Nephron (organoid): ENCODE measurements at regions not wholly inside any gene's neighbourhood (a gene's known extent, or its start where the extent isn't known, plus 50 kb on each side); places are given as distances from the start of the nearest gene placed in this dataset.

Experiments
- H3K27ac Mint-ChIP-seq, 3 experiments: 2 replicates each; pipeline ENCODE4 v1.8.0; 2020; ENCODE audit warnings: mixed read lengths in 3 of 3, mild to moderate bottlenecking in 2 of 3, moderate library complexity in 1 of 3
- H3K27me3 Mint-ChIP-seq: 2 replicates; pipeline ENCODE4 v1.8.0; 2021; ENCODE audit warnings: low read depth, mild to moderate bottlenecking, moderate library complexity, mixed read lengths
- H3K36me3 Mint-ChIP-seq: 2 replicates; pipeline ENCODE4 v1.8.0; 2020; ENCODE audit warnings: low read depth, mixed read lengths
- H3K4me1 Mint-ChIP-seq: 2 replicates; pipeline ENCODE4 v1.8.0; 2020; ENCODE audit warnings: mixed read lengths
- H3K4me3 Mint-ChIP-seq, 3 experiments: 2 replicates each; pipeline ENCODE4 v1.8.0; 2020; ENCODE audit warnings: mild to moderate bottlenecking in 3 of 3, mixed read lengths in 3 of 3, moderate library complexity in 2 of 3
- H3K9me3 Mint-ChIP-seq: 2 replicates; pipeline ENCODE4 v1.8.0; 2020; ENCODE audit warnings: mixed read lengths
- TF ChIP-seq, protein P1 (sequence below), 3 experiments: fragments of 200-600 bp; sonication (generic); IDR thresholded peaks; one replicate each; pipeline ENCODE4 v1.5.0; 2021; ENCODE audit warnings: antibody characterized with exemption in 3 of 3; ENCODE audit not compliant: unreplicated experiment in 3 of 3

GRCh38 chr5:167263185-167263584 lies 1028.3 kb upstream of the WWC1 start:
- H3K4me1 Mint-ChIP-seq = no peaks in the 10 kb centered on the region
- TF ChIP-seq, protein P1, sequence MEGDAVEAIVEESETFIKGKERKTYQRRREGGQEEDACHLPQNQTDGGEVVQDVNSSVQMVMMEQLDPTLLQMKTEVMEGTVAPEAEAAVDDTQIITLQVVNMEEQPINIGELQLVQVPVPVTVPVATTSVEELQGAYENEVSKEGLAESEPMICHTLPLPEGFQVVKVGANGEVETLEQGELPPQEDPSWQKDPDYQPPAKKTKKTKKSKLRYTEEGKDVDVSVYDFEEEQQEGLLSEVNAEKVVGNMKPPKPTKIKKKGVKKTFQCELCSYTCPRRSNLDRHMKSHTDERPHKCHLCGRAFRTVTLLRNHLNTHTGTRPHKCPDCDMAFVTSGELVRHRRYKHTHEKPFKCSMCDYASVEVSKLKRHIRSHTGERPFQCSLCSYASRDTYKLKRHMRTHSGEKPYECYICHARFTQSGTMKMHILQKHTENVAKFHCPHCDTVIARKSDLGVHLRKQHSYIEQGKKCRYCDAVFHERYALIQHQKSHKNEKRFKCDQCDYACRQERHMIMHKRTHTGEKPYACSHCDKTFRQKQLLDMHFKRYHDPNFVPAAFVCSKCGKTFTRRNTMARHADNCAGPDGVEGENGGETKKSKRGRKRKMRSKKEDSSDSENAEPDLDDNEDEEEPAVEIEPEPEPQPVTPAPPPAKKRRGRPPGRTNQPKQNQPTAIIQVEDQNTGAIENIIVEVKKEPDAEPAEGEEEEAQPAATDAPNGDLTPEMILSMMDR (IDR thresholded peaks at IDR 0.05; ENCODE audit: unreplicated experiment in 3 of 3) = no peak
- no peak overlapping the region for H3K4me3 Mint-ChIP-seq
- no peaks in the 10 kb centered on the region for H3K9me3 Mint-ChIP-seq
- H3K27me3 Mint-ChIP-seq = no peaks in the 10 kb centered on the region
- no peak overlapping the region for H3K27ac Mint-ChIP-seq
- no peaks in the 10 kb centered on the region for H3K36me3 Mint-ChIP-seq

- no peaks in the 10 kb centered on the region for H3K36me3 Mint-ChIP-seq
- H3K27me3 Mint-ChIP-seq = no peaks in the 10 kb centered on the region
- no peak overlapping the region for H3K27ac Mint-ChIP-seq
- H3K4me3 Mint-ChIP-seq = no peak overlapping the region
- TF ChIP-seq, protein P1 (IDR thresholded peaks at IDR 0.05; ENCODE audit: unreplicated experiment in 3 of 3) = no peak
- no peaks in the 10 kb centered on the region for H3K9me3 Mint-ChIP-seq
- no peaks in the 10 kb centered on the region for H3K4me1 Mint-ChIP-seq
Measured at GRCh38 chr5:167264348-167264747, 1027.1 kb upstream of the WWC1 start.

- TF ChIP-seq, protein P1 (IDR thresholded peaks at IDR 0.05; ENCODE audit: unreplicated experiment in 3 of 3) = no peak
- no peak overlapping the region for H3K4me3 Mint-ChIP-seq
- no peak overlapping the region for H3K27ac Mint-ChIP-seq
- no peaks in the 10 kb centered on the region for H3K27me3 Mint-ChIP-seq
- no peaks in the 10 kb centered on the region for H3K4me1 Mint-ChIP-seq
- H3K9me3 Mint-ChIP-seq = no peaks in the 10 kb centered on the region
- no peaks in the 10 kb centered on the region for H3K36me3 Mint-ChIP-seq
Measured at GRCh38 chr5:167268337-167268736, 1023.1 kb upstream of the WWC1 start.

GRCh38 chr5:167269146-167269545 lies 1022.3 kb upstream of the WWC1 start:
- Mint-ChIP-seq H3K9me3 (no peaks in the 10 kb centered on the region), H3K36me3 (no peaks in the 10 kb centered on the region), H3K4me3 (no peak overlapping the region), H3K4me1 (no peaks in the 10 kb centered on the region), H3K27ac (no peak overlapping the region), H3K27me3 (no peaks in the 10 kb centered on the region)
- TF ChIP-seq, protein P1 (IDR thresholded peaks at IDR 0.05; ENCODE audit: unreplicated experiment in 3 of 3) = no peak

GRCh38 chr5:167271081-167271480 lies 1020.4 kb upstream of the WWC1 start:
- TF ChIP-seq, protein P1 (IDR thresholded peaks at IDR 0.05; ENCODE audit: unreplicated experiment in 3 of 3) = no peak
- Mint-ChIP-seq H3K4me1 (no peaks in the 10 kb centered on the region), H3K27ac (no peak overlapping the region), H3K9me3 (no peaks in the 10 kb centered on the region), H3K27me3 (no peaks in the 10 kb centered on the region), H3K36me3 (no peaks in the 10 kb centered on the region), H3K4me3 (no peak overlapping the region)

DNA sequence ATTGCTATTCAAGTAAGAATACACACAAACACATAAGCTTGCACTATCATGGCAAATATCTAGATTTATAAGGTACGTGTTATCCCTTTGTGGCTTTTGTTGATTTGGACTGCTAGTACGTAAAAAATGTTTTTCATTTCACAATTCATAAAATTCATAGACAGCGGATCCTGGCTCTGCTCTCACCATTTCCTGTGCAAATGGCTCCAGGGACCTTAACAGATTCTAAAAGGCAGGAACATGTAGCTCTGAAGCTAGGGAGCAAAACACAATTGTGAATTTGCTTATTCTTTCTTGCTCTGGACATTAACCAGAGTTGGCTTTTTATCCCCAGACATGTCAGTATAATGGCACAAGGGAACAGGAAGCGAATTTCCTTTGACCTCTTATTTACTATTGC lies 1019.9 kb upstream of the WWC1 start:
- TF ChIP-seq, protein P1 (IDR thresholded peaks at IDR 0.05; ENCODE audit: unreplicated experiment in 3 of 3) = no peak
- Mint-ChIP-seq H3K36me3 (no peaks in the 10 kb centered on the region), H3K27ac (no peak overlapping the region), H3K4me1 (no peaks in the 10 kb centered on the region), H3K9me3 (no peaks in the 10 kb centered on the region), H3K27me3 (no peaks in the 10 kb centered on the region), H3K4me3 (no peak overlapping the region)
